NCI-H128 (cell line): ENCODE measurements at regions not wholly inside any gene's neighbourhood (a gene's known extent, or its start where the extent isn't known, plus 50 kb on each side); places are given as distances from the start of the nearest gene placed in this dataset.
"Not testable (repeated sequence)": the region's sequence is repeated elsewhere in the genome, so short reads cannot be mapped to it uniquely, and the experiment has no call there.

Experiments
- DNase-seq: peaks from one replicate; lab custom pipeline; 2025; ENCODE audit not compliant: unreplicated experiment; lab: John Stamatoyannopoulos, UW

- no peak for DNase-seq
Measured at GRCh38 chr12:13404111-13404628, 207.6 kb downstream of the EMP1 start.

GRCh38 chr12:13391375-13391774 is 194.8 kb downstream of the EMP1 start:
- DNase-seq = not testable (repeated sequence)

GRCh38 chr12:13390918-13391317 is 194.4 kb downstream of the EMP1 start:
- DNase-seq = no peak

GRCh38 chr12:13390381-13390861 is 193.9 kb downstream of the EMP1 start:
- peak; percentile 93 for DNase-seq

GRCh38 chr12:13387101-13387500 is 190.6 kb downstream of the EMP1 start:
- no peak for DNase-seq

GRCh38 chr12:13386323-13387039 is 190.0 kb downstream of the EMP1 start:
- DNase-seq = no peak

GRCh38 chr12:13383379-13383778 is 186.9 kb downstream of the EMP1 start:
- DNase-seq = no peak

GRCh38 chr12:13380297-13380696 is 183.8 kb downstream of the EMP1 start:
- DNase-seq = no peak

- no peak for DNase-seq
Measured at GRCh38 chr12:13379531-13380188, 183.1 kb downstream of the EMP1 start.

- DNase-seq = no peak
Measured at GRCh38 chr12:13377698-13378097, 181.2 kb downstream of the EMP1 start.

- no peak for DNase-seq
Measured at GRCh38 chr12:13376610-13377373, 180.3 kb downstream of the EMP1 start.

GRCh38 chr12:13375583-13376345 is 179.2 kb downstream of the EMP1 start:
- DNase-seq = no peak

- DNase-seq = no peak
Measured at GRCh38 chr12:13374793-13375192, 178.3 kb downstream of the EMP1 start.

- DNase-seq = no peak
Measured at GRCh38 chr12:13373803-13374202, 177.3 kb downstream of the EMP1 start.

- DNase-seq = no peak
Measured at GRCh38 chr12:13373131-13373530, 176.6 kb downstream of the EMP1 start.

GRCh38 chr12:13372386-13372785 is 175.9 kb downstream of the EMP1 start:
- DNase-seq = no peak

GRCh38 chr12:13371797-13372196 is 175.3 kb downstream of the EMP1 start:
- DNase-seq = no peak

GRCh38 chr12:13371367-13371766 is 174.8 kb downstream of the EMP1 start:
- DNase-seq = no peak

GRCh38 chr12:13369474-13370056 is 173.0 kb downstream of the EMP1 start:
- peak; percentile 71 for DNase-seq

GRCh38 chr12:13368971-13369370 is 172.4 kb downstream of the EMP1 start:
- no peak for DNase-seq
